SU-DHL-6 (cell line): ENCODE measurements at regions not wholly inside any gene's neighbourhood (a gene's known extent, or its start where the extent isn't known, plus 50 kb on each side); places are given as distances from the start of the nearest gene placed in this dataset.
A peak's percentile ranks its signal among the peaks of the same experiment; 100 is the strongest.
"Not testable (repeated sequence)": the region's sequence is repeated elsewhere in the genome, so short reads cannot be mapped to it uniquely, and the experiment has no call there.

Experiments
- H2AFZ ChIP-seq: fragments of 200-600 bp; sonication (generic); 2 replicates; pipeline ENCODE4 v1.6.1; 2014; ENCODE audit warnings: low read depth, mild to moderate bottlenecking, moderate library complexity, mixed read lengths, antibody characterized with exemption, low read length; ENCODE audit not compliant: severe bottlenecking
- H3F3A ChIP-seq: fragments of 200-600 bp; shearing (Covaris generic); 2 replicates; pipeline ENCODE4 v1.6.0; 2016; ENCODE audit warnings: antibody characterized with exemption, mild to moderate bottlenecking; ENCODE audit not compliant: insufficient read depth
- H3K27ac ChIP-seq: fragments of 200-600 bp; sonication (generic); 2 replicates; pipeline ENCODE4 v1.5.1; 2016; ENCODE audit warnings: low read depth, mild to moderate bottlenecking, low read length, moderate library complexity, mixed read lengths
- H3K27me3 ChIP-seq: fragments of 200-600 bp; sonication (generic), shearing (Covaris generic); 2 replicates; pipeline ENCODE4 v1.6.0; 2014; ENCODE audit warnings: mild to moderate bottlenecking, low read length
- H3K36me3 ChIP-seq: fragments of 200-600 bp; sonication (generic); 2 replicates; pipeline ENCODE4 v1.6.1; 2014; ENCODE audit warnings: mild to moderate bottlenecking, low read length, mixed read lengths
- H3K4me2 ChIP-seq: fragments of 300-600, 200-600 bp; shearing (Covaris generic), sonication (generic); 2 replicates; pipeline ENCODE4 v1.6.0; 2014; ENCODE audit warnings: low read length, low read depth, mild to moderate bottlenecking; ENCODE audit not compliant: poor library complexity, severe bottlenecking
- H3K4me3 ChIP-seq: fragments of 200-600 bp; sonication (generic); 2 replicates; pipeline ENCODE4 v1.5.1; 2014; ENCODE audit warnings: antibody characterized with exemption, low read length, mild to moderate bottlenecking, mixed read lengths; ENCODE audit not compliant: insufficient read depth, poor library complexity, severe bottlenecking
- H3K79me2 ChIP-seq: fragments of 200-600 bp; sonication (generic); 2 replicates; pipeline ENCODE4 v1.6.1; 2014; ENCODE audit warnings: mild to moderate bottlenecking, low read length, moderate library complexity; ENCODE audit not compliant: insufficient read depth
- H3K9ac ChIP-seq: fragments of 200-600 bp; sonication (generic); 2 replicates; pipeline ENCODE4 v1.7.0; 2014; ENCODE audit warnings: mild to moderate bottlenecking, low read length
- H3K9me2 ChIP-seq: fragments of 200-600 bp; sonication (generic); replicated peaks from 2 replicates; pipeline ENCODE4 v1.6.1; 2014; ENCODE audit warnings: low read length; ENCODE audit not compliant: insufficient read depth
- H3K9me3 ChIP-seq: fragments of 200-600 bp; sonication (generic); 2 replicates; pipeline ENCODE4 v1.6.1; 2014; ENCODE audit warnings: low read length, mixed read lengths; ENCODE audit not compliant: insufficient read depth
- H4K20me1 ChIP-seq: fragments of 200-600 bp; sonication (generic); 2 replicates; pipeline ENCODE4 v1.6.1; 2014; ENCODE audit warnings: low read depth, mild to moderate bottlenecking, antibody characterized with exemption, low read length, moderate library complexity, mixed read lengths
- CTCF ChIP-seq: fragments of 200-600 bp; sonication (generic); IDR thresholded peaks from one replicate; pipeline ENCODE4 v1.5.1; 2017; ENCODE audit warnings: antibody characterized with exemption, mild to moderate bottlenecking, low read length, moderate library complexity; ENCODE audit not compliant: insufficient read depth, poor library complexity, severe bottlenecking
- EZH2phosphoT487 ChIP-seq: fragments of 200-600 bp; sonication (generic), shearing (Covaris generic); conservative IDR thresholded peaks from 2 replicates; pipeline ENCODE4 v1.6.1; 2018; ENCODE audit warnings: mild to moderate bottlenecking, antibody characterized with exemption, low read length, moderate library complexity, mixed read lengths

GRCh38 chr7:131057015-131057793 is 270.5 kb upstream of the MKLN1 start:
- Histone ChIP-seq H4K20me1 (no peaks in the 10 kb centered on the region), H3K36me3 (no peaks in the 10 kb centered on the region), H3K4me2 (peak overlapping the region; percentile 52), H3K9ac (no peak overlapping the region), H2AFZ (no peak overlapping the region), H3F3A (0 out of 2 replicates have a peak, but pooled peaks cover 4% of the 10 kb centered on the region), H3K27me3 (no peaks in the 10 kb centered on the region), H3K9me2 (no peaks in the 10 kb centered on the region), H3K9me3 (no peaks in the 10 kb centered on the region), H3K27ac (peak overlapping the region; percentile 49), H3K79me2 (peaks cover 34% of the 10 kb centered on the region), H3K4me3 (no peak overlapping the region)
- TF ChIP-seq EZH2phosphoT487 (no peak), CTCF (no peak)

GRCh38 chr7:131057794-131058070 is 269.9 kb upstream of the MKLN1 start:
- Histone ChIP-seq H4K20me1 (no peaks in the 10 kb centered on the region), H3K79me2 (peaks cover 35% of the 10 kb centered on the region), H3K27ac (peak overlapping the region; percentile 49), H3K4me3 (no peak overlapping the region), H2AFZ (no peak overlapping the region), H3K36me3 (no peaks in the 10 kb centered on the region), H3K27me3 (no peaks in the 10 kb centered on the region), H3K9ac (no peak overlapping the region), H3F3A (0 out of 2 replicates have a peak, but pooled peaks cover 4% of the 10 kb centered on the region), H3K9me2 (no peaks in the 10 kb centered on the region), H3K9me3 (no peaks in the 10 kb centered on the region), H3K4me2 (peak overlapping the region; percentile 52)
- TF ChIP-seq CTCF (no peak), EZH2phosphoT487 (no peak)

GRCh38 chr7:131058561-131059288 is 269.0 kb upstream of the MKLN1 start:
- not testable (repeated sequence) for H3F3A ChIP-seq, H3K36me3 ChIP-seq, H3K4me3 ChIP-seq, H3K27me3 ChIP-seq, H3K4me2 ChIP-seq, H3K9me2 ChIP-seq, H3K27ac ChIP-seq, H3K9me3 ChIP-seq, H4K20me1 ChIP-seq, H2AFZ ChIP-seq, H3K9ac ChIP-seq
- H3K79me2 ChIP-seq, result peaks cover 45% of the 10 kb centered on the region

- H4K20me1 ChIP-seq, result not testable (repeated sequence)
These were observed 268.3 kb upstream of the MKLN1 start for GRCh38 chr7:131059401-131059800.

More at GRCh38 chr7:131059401-131059800, 268.3 kb upstream of the MKLN1 start:
- not testable (repeated sequence) for H3K27me3 ChIP-seq, H2AFZ ChIP-seq, H3K9ac ChIP-seq, H3K36me3 ChIP-seq, H3K4me3 ChIP-seq, H3K27ac ChIP-seq, H3K4me2 ChIP-seq, H3K9me2 ChIP-seq, H3K9me3 ChIP-seq, H3F3A ChIP-seq
- H3K79me2 ChIP-seq, result peaks cover 50% of the 10 kb centered on the region
